ENCODE measurements at regions not wholly inside any gene's neighbourhood (a gene's known extent, or its start where the extent isn't known, plus 50 kb on each side); places are given as distances from the start of the nearest gene placed in this dataset.

GRCh38 chr14:47852278-47852677, 176.9 kb upstream of the MDGA2 start:
- no peaks in the 10 kb centered on the region for H3K9me3 ChIP-seq (ENCODE audit: severe bottlenecking)
- ATAC-seq (ENCODE audit: low read depth) (no peak), DNase-seq (ENCODE audit: low spot score) (no peak)
- no peaks in the 10 kb centered on the region for H3K36me3 ChIP-seq (ENCODE audit: low read depth)
- no peak overlapping the region for H3K27ac ChIP-seq (ENCODE audit: poor library complexity, severe bottlenecking)
- no peaks in the 10 kb centered on the region for H3K4me1 ChIP-seq (ENCODE audit: insufficient read depth, poor library complexity, severe bottlenecking)
- H3K4me3 ChIP-seq (ENCODE audit: severe bottlenecking): no peak overlapping the region
- peaks cover 2% of the 10 kb centered on the region for H3K27me3 ChIP-seq (ENCODE audit: insufficient read depth, poor library complexity, severe bottlenecking)
- TF ChIP-seq CTCF (IDR thresholded peaks at IDR 0.05; ENCODE audit: poor library complexity, severe bottlenecking): no peak

- no peaks in the 10 kb centered on the region for H3K4me1 ChIP-seq (ENCODE audit: insufficient read depth, poor library complexity, severe bottlenecking)
- TF ChIP-seq CTCF (IDR thresholded peaks at IDR 0.05; ENCODE audit: poor library complexity, severe bottlenecking): no peak
- H3K36me3 ChIP-seq (ENCODE audit: low read depth): no peaks in the 10 kb centered on the region
- peaks cover 3% of the 10 kb centered on the region for H3K27me3 ChIP-seq (ENCODE audit: insufficient read depth, poor library complexity, severe bottlenecking)
- no peak overlapping the region for H3K4me3 ChIP-seq (ENCODE audit: severe bottlenecking)
- H3K27ac ChIP-seq (ENCODE audit: poor library complexity, severe bottlenecking): no peak overlapping the region
- DNase-seq (ENCODE audit: low spot score) (no peak), ATAC-seq (ENCODE audit: low read depth) (no peak)
- H3K9me3 ChIP-seq (ENCODE audit: severe bottlenecking): no peaks in the 10 kb centered on the region
Measured at GRCh38 chr14:47846008-47846407, 170.6 kb upstream of the MDGA2 start.

GRCh38 chr14:47843236-47843635, 167.8 kb upstream of the MDGA2 start:
- DNase-seq (ENCODE audit: low spot score) (no peak), ATAC-seq (ENCODE audit: low read depth) (no peak)
- H3K9me3 ChIP-seq (ENCODE audit: severe bottlenecking): no peaks in the 10 kb centered on the region
- H3K27me3 ChIP-seq (ENCODE audit: insufficient read depth, poor library complexity, severe bottlenecking): peaks cover 3% of the 10 kb centered on the region
- no peak overlapping the region for H3K27ac ChIP-seq (ENCODE audit: poor library complexity, severe bottlenecking)
- no peak overlapping the region for H3K4me3 ChIP-seq (ENCODE audit: severe bottlenecking)
- TF ChIP-seq CTCF (IDR thresholded peaks at IDR 0.05; ENCODE audit: poor library complexity, severe bottlenecking): no peak
- H3K4me1 ChIP-seq (ENCODE audit: insufficient read depth, poor library complexity, severe bottlenecking): no peaks in the 10 kb centered on the region
- H3K36me3 ChIP-seq (ENCODE audit: low read depth): no peaks in the 10 kb centered on the region

GRCh38 chr14:47833011-47833410, 157.6 kb upstream of the MDGA2 start:
- Histone ChIP-seq H3K9me3 (ENCODE audit: severe bottlenecking) (no peaks in the 10 kb centered on the region), H3K27ac (ENCODE audit: poor library complexity, severe bottlenecking) (no peak overlapping the region), H3K4me1 (ENCODE audit: insufficient read depth, poor library complexity, severe bottlenecking) (no peaks in the 10 kb centered on the region), H3K36me3 (ENCODE audit: low read depth) (no peaks in the 10 kb centered on the region), H3K27me3 (ENCODE audit: insufficient read depth, poor library complexity, severe bottlenecking) (peaks cover 12% of the 10 kb centered on the region), H3K4me3 (ENCODE audit: severe bottlenecking) (no peak overlapping the region)
- ATAC-seq (ENCODE audit: low read depth) (0 out of 3 replicates have a peak, but pooled peaks have one; percentile 33), DNase-seq (ENCODE audit: low spot score) (no peak)
- TF ChIP-seq CTCF (IDR thresholded peaks at IDR 0.05; ENCODE audit: poor library complexity, severe bottlenecking): peak; percentile 9

- ATAC-seq (ENCODE audit: low read depth) (no peak), DNase-seq (ENCODE audit: low spot score) (no peak)
Measured at GRCh38 chr14:47826809-47827208, 151.4 kb upstream of the MDGA2 start.

More at GRCh38 chr14:47826809-47827208, 151.4 kb upstream of the MDGA2 start:
- H3K9me3 ChIP-seq (ENCODE audit: severe bottlenecking): no peaks in the 10 kb centered on the region
- H3K4me3 ChIP-seq (ENCODE audit: severe bottlenecking): no peak overlapping the region
- H3K4me1 ChIP-seq (ENCODE audit: insufficient read depth, poor library complexity, severe bottlenecking): no peaks in the 10 kb centered on the region
- H3K27me3 ChIP-seq (ENCODE audit: insufficient read depth, poor library complexity, severe bottlenecking): peaks cover 21% of the 10 kb centered on the region
- no peak overlapping the region for H3K27ac ChIP-seq (ENCODE audit: poor library complexity, severe bottlenecking)
- H3K36me3 ChIP-seq (ENCODE audit: low read depth): no peaks in the 10 kb centered on the region
- no peak for TF ChIP-seq CTCF (IDR thresholded peaks at IDR 0.05; ENCODE audit: poor library complexity, severe bottlenecking)

All from RWPE2 (cell line).